B cell (primary cell): ENCODE measurements at regions not wholly inside any gene's neighbourhood (a gene's known extent, or its start where the extent isn't known, plus 50 kb on each side); places are given as distances from the start of the nearest gene placed in this dataset.

Source experiments
- CTCF ChIP-seq: fragments of 200-600 bp; IDR thresholded peaks from one replicate; pipeline ENCODE4 v1.8.0; 2022; ENCODE audit warnings: antibody characterized with exemption, mild to moderate bottlenecking
- EZH2 ChIP-seq: IDR thresholded peaks from 2 replicates; pipeline ENCODE4 v1.6.1; 2012; ENCODE audit warnings: borderline replicate concordance, low read depth, mild to moderate bottlenecking, moderate library complexity, low read length; ENCODE audit not compliant: insufficient read depth, poor library complexity, severe bottlenecking

DNA sequence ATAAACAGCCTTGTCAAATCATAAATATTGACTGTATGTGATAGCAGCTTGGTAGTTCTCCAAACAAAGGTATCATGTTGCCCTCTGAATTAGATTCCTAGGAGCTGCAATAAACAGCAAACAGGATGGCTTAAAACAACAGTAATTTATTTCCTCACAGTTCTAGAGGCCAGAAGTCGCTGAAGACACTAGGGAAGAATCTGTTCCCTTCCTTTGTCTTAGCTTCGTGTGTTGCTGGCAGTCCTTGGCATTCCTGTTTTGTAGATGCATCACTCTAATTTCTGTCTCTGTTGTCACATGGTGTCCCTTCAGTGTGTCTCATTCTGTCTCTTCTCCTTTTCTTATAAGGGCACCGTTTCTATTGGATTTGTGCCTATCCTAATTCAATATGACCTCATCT, 679.3 kb downstream of the OTOL1 start:
- TF ChIP-seq CTCF (no peak), EZH2 (no peak)
